IPS DF 6.9 (cell line): ENCODE measurements at regions not wholly inside any gene's neighbourhood (a gene's known extent, or its start where the extent isn't known, plus 50 kb on each side); places are given as distances from the start of the nearest gene placed in this dataset.
A peak's percentile ranks its signal among the peaks of the same experiment; 100 is the strongest.
"Not testable (repeated sequence)": the region's sequence is repeated elsewhere in the genome, so short reads cannot be mapped to it uniquely, and the experiment has no call there.

Experiments used
- DNase-seq: peaks from one replicate; pipeline ENCODE4 v3.0.0-alpha.2; 2013; ENCODE audit warnings: low read depth, low spot score
- H3K27ac ChIP-seq: one replicate; pipeline ENCODE4 v1.5.1; 2013; ENCODE audit warnings: low read length, control low read depth
- H3K27me3 ChIP-seq: 2 replicates; pipeline ENCODE4 v1.6.1; 2013; ENCODE audit warnings: mild to moderate bottlenecking, low read length; ENCODE audit not compliant: control insufficient read depth, insufficient read depth
- H3K36me3 ChIP-seq: 2 replicates; pipeline ENCODE4 v1.6.1; 2013; ENCODE audit warnings: low read length; ENCODE audit not compliant: control insufficient read depth, insufficient read depth
- H3K4me1 ChIP-seq: 2 replicates; pipeline ENCODE4 v1.6.1; 2013; ENCODE audit warnings: low read length; ENCODE audit not compliant: control insufficient read depth, insufficient read depth
- H3K4me3 ChIP-seq: 2 replicates; pipeline ENCODE4 v1.5.1; 2013; ENCODE audit warnings: mild to moderate bottlenecking, low read length
- H3K9me3 ChIP-seq: 2 replicates; pipeline ENCODE4 v1.6.1; 2013; ENCODE audit warnings: low read length, inconsistent platforms; ENCODE audit not compliant: control insufficient read depth, insufficient read depth
- WGBS: extraction: QIAGEN DNeasy Blood & Tissue Kit; methylation state at CpG from one replicate; pipeline ENCODE4 v1.1.7; 2013; ENCODE audit warnings: mixed read lengths, missing lambda C conversion rate; ENCODE audit not compliant: insufficient read length, insufficient coverage; 5-methylcytosine and 5-hydroxymethylcytosine counted together

DNA sequence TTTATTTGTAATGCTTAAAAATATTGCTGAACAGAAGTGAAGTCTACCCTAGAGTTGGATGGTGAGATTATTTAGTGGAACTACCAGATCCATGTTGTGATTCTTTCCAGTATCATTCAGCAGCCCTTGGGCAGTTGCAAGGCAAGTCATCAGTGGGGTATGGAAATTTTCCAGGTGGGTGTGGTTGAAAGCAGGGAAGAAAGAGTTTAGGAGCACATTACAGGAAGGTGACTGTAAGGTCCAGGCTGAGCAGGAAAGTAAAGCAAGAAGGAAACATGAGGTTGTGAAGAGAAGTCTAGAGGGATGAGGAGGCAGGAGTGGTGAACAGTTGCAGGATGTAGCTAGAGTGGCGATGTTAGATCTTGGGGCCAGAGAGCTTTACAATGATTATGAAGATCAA is 178.0 kb upstream of the ROPN1B start:
- not testable (repeated sequence) for H3K36me3 ChIP-seq, H3K4me3 ChIP-seq, H3K9me3 ChIP-seq, H3K27ac ChIP-seq, DNase-seq, H3K27me3 ChIP-seq, H3K4me1 ChIP-seq
- WGBS = no CpG with 5 or more reads among the region's 1 CpG

DNA sequence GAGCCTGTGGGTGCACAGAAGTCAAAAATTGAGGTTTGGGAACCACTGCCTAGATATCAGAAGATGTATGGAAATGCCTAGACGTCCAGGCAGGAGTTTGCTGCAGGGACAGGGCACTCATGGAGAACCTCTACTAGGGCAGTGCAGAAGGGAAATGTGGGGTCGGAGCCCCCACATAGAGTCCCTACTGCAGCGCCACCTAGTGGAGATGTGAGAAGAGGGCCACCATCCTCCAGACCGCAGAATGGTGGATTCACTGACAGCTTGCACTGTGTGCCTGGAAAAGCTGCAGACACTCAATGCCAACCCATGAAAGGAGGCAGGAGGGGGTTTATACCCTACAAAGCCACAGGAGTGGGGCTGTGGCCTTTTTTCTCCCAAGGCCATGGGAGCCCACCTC is 159.0 kb upstream of the ROPN1B start:
- H3K9me3 ChIP-seq, DNase-seq, H3K4me1 ChIP-seq, H3K27ac ChIP-seq, H3K27me3 ChIP-seq, H3K36me3 ChIP-seq, H3K4me3 ChIP-seq: not testable (repeated sequence)
- no CpG with 5 or more reads among the region's 4 CpGs for WGBS

DNA sequence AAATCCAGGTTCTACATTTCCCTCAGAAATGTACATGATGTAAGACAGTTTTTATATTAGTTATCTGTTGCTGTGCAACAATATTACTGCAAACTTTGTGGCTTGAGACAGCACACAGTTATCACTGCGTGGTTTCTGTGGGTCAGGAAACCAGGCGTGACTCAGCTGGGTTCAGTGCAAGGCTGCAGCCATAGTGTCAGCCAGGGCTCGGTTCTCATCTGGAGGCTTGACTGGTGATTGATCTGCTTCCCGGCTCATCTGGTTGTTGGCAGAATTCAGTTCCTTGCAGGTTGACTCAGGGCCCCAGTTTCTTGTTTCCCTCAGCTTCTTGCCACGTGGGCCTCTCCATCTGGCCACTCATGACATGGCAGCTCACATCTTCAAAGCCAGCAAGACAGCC is 146.8 kb upstream of the ROPN1B start:
- H3K27me3 ChIP-seq, H3K27ac ChIP-seq, H3K36me3 ChIP-seq, H3K4me1 ChIP-seq, H3K4me3 ChIP-seq, DNase-seq, H3K9me3 ChIP-seq: not testable (repeated sequence)
- WGBS = no CpG with 5 or more reads among the region's 5 CpGs

DNA sequence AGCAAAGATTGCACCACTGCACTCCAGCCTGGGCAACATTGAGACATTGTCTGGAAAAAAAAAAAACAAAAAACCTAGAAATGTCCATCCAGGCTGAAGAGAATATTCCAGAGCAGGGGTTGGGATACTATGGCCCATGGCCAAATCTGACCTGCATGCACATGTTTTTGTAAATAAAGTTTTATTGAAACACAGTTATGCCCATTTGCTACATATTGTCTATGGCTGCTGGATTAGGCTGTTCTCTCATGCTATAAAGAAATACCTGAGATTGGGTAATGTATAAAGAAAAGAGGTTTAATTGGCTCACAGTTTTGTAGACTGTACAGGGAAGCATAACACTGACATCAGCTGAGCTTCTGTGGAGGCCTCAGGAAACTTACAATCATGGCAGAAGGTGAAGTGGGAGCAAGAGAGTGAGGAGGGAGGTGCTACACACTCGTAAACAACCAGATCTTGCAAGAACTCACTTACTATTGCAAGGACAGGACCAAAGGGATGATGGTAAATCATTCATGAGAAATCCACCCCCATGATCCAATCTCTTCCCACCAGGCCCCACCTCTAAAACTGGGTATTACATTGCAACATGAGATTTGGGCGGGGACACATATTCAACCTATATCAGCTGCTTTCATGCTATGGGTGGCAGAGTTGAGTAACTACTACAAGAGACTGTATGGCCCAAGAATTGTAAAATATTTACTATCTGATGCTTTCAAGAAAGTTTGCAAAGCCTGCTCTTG is 137.8 kb upstream of the ROPN1B start:
- H3K4me1 ChIP-seq = not testable (repeated sequence)

DNA sequence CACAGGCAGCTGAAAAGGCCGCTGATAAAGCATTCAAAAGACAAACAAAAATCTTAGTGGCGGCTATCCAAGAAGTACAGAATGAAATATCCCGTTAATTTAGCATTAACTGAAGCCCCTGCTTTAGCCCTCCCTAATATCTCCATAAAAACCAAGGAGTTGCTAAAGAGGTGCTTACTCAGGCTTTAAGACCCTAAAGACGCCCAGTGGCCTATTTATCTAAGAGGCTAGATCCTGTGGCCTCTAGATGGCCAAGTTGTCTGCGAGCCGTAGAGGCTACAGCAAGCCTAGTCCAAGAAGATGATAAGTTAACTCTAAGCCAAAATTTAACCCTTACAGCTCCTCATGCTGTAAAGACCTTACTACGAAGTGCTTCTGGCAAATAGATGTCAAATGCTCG is 133.4 kb upstream of the ROPN1B start:
- H3K27ac ChIP-seq, H3K9me3 ChIP-seq, H3K36me3 ChIP-seq, H3K4me3 ChIP-seq, H3K27me3 ChIP-seq, H3K4me1 ChIP-seq, DNase-seq: not testable (repeated sequence)
- WGBS = no CpG with 5 or more reads among the region's 8 CpGs

More for the DNA sequence above, 137.8 kb upstream of the ROPN1B start:
- H3K9me3 ChIP-seq, H3K4me3 ChIP-seq, H3K27ac ChIP-seq, DNase-seq, H3K27me3 ChIP-seq, H3K36me3 ChIP-seq: not testable (repeated sequence)
- no CpG with 5 or more reads among the region's 2 CpGs for WGBS

GRCh38 chr3:125836011-125836551 is 132.9 kb upstream of the ROPN1B start:
- not testable (repeated sequence) for H3K4me1 ChIP-seq, H3K27me3 ChIP-seq, H3K27ac ChIP-seq, H3K4me3 ChIP-seq, H3K9me3 ChIP-seq, H3K36me3 ChIP-seq
- no CpG with 5 or more reads among the region's 11 CpGs for WGBS
- peak; percentile 0 for DNase-seq

- not testable (repeated sequence) for H3K4me3 ChIP-seq, H3K9me3 ChIP-seq, H3K27me3 ChIP-seq, H3K27ac ChIP-seq, H3K36me3 ChIP-seq, DNase-seq, H3K4me1 ChIP-seq
- no CpG with 5 or more reads among the region's 8 CpGs for WGBS
Observed at GRCh38 chr3:125836786-125837185, 132.2 kb upstream of the ROPN1B start.

- not testable (repeated sequence) for H3K27ac ChIP-seq, H3K4me1 ChIP-seq, H3K9me3 ChIP-seq, H3K36me3 ChIP-seq, H3K4me3 ChIP-seq, DNase-seq, H3K27me3 ChIP-seq
- no CpG with 5 or more reads among the region's 5 CpGs for WGBS
Observed at GRCh38 chr3:125838857-125839256, 130.1 kb upstream of the ROPN1B start.

DNA sequence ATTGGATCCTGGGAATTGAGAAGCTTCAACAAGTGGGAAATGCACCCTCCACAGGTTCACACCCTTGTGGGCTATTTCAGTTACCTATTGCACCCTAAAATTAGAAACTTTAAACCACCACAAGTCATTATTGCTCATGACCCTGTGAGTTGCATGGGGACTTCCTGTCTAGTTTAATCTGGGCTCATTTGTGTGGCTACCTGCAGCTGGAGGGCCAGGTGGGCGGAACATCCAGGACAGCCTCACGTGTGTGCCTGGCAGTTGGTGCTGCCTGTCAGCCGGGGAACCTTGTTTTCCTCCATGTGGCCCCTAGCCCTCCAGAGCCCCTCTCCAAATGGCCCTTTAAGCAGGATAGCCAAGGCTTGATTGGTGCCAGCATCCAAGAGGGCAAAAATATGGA is 128.5 kb upstream of the ROPN1B start:
- H3K27ac ChIP-seq, DNase-seq, H3K36me3 ChIP-seq, H3K9me3 ChIP-seq, H3K4me3 ChIP-seq, H3K4me1 ChIP-seq, H3K27me3 ChIP-seq: not testable (repeated sequence)
- WGBS = no CpG with 5 or more reads among the region's 3 CpGs

DNA sequence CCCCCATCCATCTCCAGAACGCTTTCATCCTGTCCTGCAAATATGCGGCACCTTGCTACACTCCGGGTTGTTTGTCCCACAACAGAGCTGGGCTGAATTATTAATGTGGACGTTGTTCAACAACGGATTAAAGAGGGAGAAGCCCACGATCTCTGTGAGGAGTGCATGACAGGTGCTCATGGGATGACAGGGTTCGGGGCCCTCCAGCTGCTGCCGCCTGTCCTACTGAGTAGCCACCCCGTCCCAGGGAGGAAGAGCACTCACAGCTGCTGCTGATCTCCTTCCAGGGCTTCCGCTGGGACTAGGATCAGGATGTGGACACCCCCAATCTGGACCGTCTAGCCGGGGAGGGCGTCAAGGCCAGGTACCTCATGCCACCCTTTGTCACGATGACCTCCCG is 121.0 kb upstream of the ROPN1B start:
- not testable (repeated sequence) for DNase-seq, H3K9me3 ChIP-seq, H3K4me1 ChIP-seq, H3K27ac ChIP-seq, H3K36me3 ChIP-seq, H3K27me3 ChIP-seq, H3K4me3 ChIP-seq
- WGBS = no CpG with 5 or more reads among the region's 15 CpGs

- H3K4me1 ChIP-seq, H3K27ac ChIP-seq: not testable (repeated sequence)
Observed at GRCh38 chr3:125855006-125855405, 114.0 kb upstream of the ROPN1B start.

More at GRCh38 chr3:125855006-125855405, 114.0 kb upstream of the ROPN1B start:
- H3K4me3 ChIP-seq, DNase-seq, H3K27me3 ChIP-seq, H3K36me3 ChIP-seq, H3K9me3 ChIP-seq: not testable (repeated sequence)
- no CpG with 5 or more reads among the region's 2 CpGs for WGBS
